ENCODE measurements at regions not wholly inside any gene's neighbourhood (a gene's known extent, or its start where the extent isn't known, plus 50 kb on each side); places are given as distances from the start of the nearest gene placed in this dataset.

DNA sequence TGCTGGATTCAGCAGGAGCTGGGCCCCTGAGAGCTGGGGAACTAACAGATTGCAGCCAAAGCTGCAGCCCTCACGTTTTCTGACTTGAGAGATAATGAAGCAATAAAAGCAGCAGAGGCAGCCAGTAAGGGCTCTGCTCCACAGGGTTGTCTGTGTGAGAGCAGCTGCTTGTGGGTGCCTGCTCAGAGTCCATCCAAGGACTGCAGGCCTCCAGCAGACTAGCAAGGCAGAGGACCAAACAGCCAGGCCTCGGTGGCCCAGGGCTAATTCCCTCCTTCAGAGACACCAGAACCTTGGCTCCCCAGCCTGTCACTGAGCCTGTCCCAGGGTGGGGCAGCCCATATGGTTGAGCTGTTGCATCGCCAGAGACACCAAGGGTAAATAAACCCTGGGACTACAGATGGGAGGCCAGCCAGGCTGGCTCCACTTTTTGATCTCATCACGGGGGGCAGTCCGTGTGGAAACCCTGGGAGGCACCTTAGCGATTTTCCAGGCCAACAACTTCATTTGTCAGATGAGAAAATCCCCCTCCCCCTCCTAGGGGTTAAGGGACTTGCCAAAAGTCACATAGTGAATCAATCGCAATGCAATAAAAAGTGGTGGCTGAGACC, 229.2 kb downstream of the WDR11 start:
- H3K27ac ChIP-seq (ENCODE audit: low read depth in 1 of 2, low read length in 2 of 2), result no peak overlapping the region
- ATAC-seq (ENCODE audit: low FRiP score), result no peak
- 72 to 73% methylated on average over 7 of the region's 7 CpGs for WGBS, 2 donors

DNA sequence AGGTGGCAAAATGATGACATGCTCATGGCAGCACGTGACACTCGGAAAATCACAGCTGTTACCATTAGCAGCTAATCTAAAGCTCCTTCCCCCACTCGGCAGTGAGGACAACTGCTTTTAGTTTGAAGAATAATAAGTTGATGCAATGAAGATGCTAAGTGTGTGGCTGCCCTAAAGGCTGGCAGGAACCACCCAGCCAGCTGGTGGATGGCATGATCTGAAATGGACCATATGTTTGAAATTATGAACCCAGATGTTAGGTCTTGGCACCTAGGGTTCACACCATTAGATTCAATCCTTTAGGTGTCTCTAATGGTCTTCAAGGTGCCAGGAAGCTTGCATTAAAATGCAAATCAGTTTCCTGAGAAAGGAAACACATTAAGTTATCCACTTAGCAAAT, 230.1 kb downstream of the WDR11 start:
- intact Hi-C loops (cut with DNase I), result no loop called here
- no peaks in the 10 kb centered on the region for H3K9me3 ChIP-seq (ENCODE audit: control insufficient read depth, low read length)
- 85% methylated on average over 3 of the region's 3 CpGs for WGBS, 2 donors
- no peaks in the 10 kb centered on the region for H3K4me1 ChIP-seq (ENCODE audit: control insufficient read depth in 1 of 2, insufficient read depth in 2 of 2, low read length in 2 of 2)
- H3K4me3 ChIP-seq (ENCODE audit: low read length in 2 of 2), result no peak overlapping the region
- DNase-seq (no peak), ATAC-seq (ENCODE audit: low FRiP score) (no peak)
- no peaks in the 10 kb centered on the region for H3K36me3 ChIP-seq (ENCODE audit: control insufficient read depth in 1 of 2, insufficient read depth in 2 of 2, low read length in 1 of 2)
- H3K27ac ChIP-seq (ENCODE audit: low read depth in 1 of 2, low read length in 2 of 2), result no peak overlapping the region
- H3K27me3 ChIP-seq (ENCODE audit: control insufficient read depth in 1 of 2, insufficient read depth in 2 of 2, low read length in 1 of 2), result no peaks in the 10 kb centered on the region

More for the DNA sequence above, 229.2 kb downstream of the WDR11 start:
- Histone ChIP-seq H3K9me3 (ENCODE audit: control insufficient read depth, low read length) (no peaks in the 10 kb centered on the region), H3K36me3 (ENCODE audit: control insufficient read depth in 1 of 2, insufficient read depth in 2 of 2, low read length in 1 of 2) (no peaks in the 10 kb centered on the region), H3K4me1 (ENCODE audit: control insufficient read depth in 1 of 2, insufficient read depth in 2 of 2, low read length in 2 of 2) (no peaks in the 10 kb centered on the region), H3K4me3 (ENCODE audit: low read length in 2 of 2) (no peak overlapping the region), H3K27me3 (ENCODE audit: control insufficient read depth in 1 of 2, insufficient read depth in 2 of 2, low read length in 1 of 2) (no peaks in the 10 kb centered on the region)
- no peak for DNase-seq
- intact Hi-C loops (cut with DNase I), result no loop called here

DNA sequence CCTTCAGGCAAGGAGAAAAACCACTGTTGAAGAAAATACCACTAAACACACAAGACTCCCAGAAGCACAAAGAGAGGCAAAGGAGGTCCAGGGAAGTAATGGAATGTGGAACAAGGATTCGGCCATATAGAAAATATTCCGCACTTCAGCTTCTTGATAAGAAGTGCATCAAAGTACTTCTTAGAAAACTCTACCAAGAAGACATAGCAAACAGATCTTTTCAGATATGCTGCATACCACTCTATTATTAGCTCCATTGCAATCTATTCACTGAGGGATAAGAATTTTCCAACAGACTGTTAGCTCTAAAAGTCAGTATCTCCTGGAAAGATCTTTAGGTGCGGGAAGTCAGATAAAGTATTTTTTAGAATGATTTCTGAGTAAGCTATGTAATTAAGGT, 231.8 kb downstream of the WDR11 start:
- Histone ChIP-seq H3K4me3 (ENCODE audit: low read length in 2 of 2) (no peak overlapping the region), H3K27me3 (ENCODE audit: control insufficient read depth in 1 of 2, insufficient read depth in 2 of 2, low read length in 1 of 2) (no peaks in the 10 kb centered on the region), H3K27ac (ENCODE audit: low read depth in 1 of 2, low read length in 2 of 2) (no peak overlapping the region), H3K4me1 (ENCODE audit: control insufficient read depth in 1 of 2, insufficient read depth in 2 of 2, low read length in 2 of 2) (no peaks in the 10 kb centered on the region), H3K36me3 (ENCODE audit: control insufficient read depth in 1 of 2, insufficient read depth in 2 of 2, low read length in 1 of 2) (no peaks in the 10 kb centered on the region), H3K9me3 (ENCODE audit: control insufficient read depth, low read length) (no peaks in the 10 kb centered on the region)
- ATAC-seq (ENCODE audit: low FRiP score) (no peak), DNase-seq (no peak)
- WGBS, 2 donors, result 46 to 54% methylated on average over 3 of the region's 3 CpGs
- intact Hi-C loops (cut with DNase I), result no loop called here

DNA sequence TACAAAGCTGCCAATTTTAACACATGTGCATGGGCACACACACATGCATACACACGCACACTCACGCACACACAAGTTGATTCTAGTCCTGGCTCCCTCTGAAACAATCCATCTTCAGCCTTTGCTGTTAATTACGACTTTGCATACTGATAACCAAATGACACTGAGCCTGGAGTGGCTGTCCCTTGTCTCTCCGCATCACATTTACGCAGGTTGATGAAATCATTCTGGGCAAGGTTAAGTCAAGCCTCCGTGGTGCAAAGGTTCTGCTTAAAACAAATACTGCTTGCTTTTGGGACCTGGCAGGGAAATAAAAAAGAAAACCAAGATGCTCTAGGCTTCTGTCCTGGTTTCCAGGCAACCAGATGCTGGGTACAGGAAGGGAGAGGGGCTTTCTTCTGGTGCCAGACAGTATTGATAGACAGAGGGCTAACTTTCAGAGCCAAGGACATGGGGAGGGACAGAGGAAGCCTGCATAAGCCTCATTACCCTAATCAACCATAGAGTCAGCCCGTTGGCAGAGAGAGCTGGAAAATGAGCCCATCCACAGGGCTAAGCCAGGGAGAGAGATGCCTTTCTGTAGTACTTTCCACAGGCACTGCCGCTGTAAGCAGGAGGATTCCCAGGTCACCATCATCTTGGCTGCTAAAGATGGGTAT, 233.0 kb downstream of the WDR11 start:
- DNase-seq (no peak), ATAC-seq (ENCODE audit: low FRiP score) (no peak)
- Histone ChIP-seq H3K4me1 (ENCODE audit: control insufficient read depth in 1 of 2, insufficient read depth in 2 of 2, low read length in 2 of 2) (no peaks in the 10 kb centered on the region), H3K4me3 (ENCODE audit: low read length in 2 of 2) (no peak overlapping the region), H3K36me3 (ENCODE audit: control insufficient read depth in 1 of 2, insufficient read depth in 2 of 2, low read length in 1 of 2) (no peaks in the 10 kb centered on the region), H3K27ac (ENCODE audit: low read depth in 1 of 2, low read length in 2 of 2) (no peak overlapping the region), H3K27me3 (ENCODE audit: control insufficient read depth in 1 of 2, insufficient read depth in 2 of 2, low read length in 1 of 2) (no peaks in the 10 kb centered on the region), H3K9me3 (ENCODE audit: control insufficient read depth, low read length) (no peaks in the 10 kb centered on the region)
- 69 to 76% methylated on average over 8 of the region's 8 CpGs for WGBS, 2 donors
- intact Hi-C loops (cut with DNase I), result no loop called here

DNA sequence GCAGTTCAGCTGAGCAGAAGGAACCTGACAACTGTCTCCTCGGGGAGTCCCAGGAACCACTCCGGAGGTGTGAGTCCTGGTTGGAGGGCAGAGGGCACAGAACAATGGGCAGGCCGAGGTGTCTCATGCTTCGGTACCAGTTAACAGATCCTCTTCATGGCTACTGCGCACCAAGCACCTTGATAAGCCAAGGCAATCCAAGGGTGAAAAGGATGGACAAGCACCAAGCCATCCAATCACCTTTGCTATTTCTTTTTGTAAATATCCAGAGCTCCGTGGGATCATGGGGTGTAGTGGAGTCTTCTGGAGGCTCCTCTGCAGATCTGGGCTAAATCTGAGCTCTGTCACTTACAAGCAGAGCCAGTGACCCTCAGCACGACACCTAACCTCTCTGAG, 233.5 kb downstream of the WDR11 start:
- intact Hi-C loops (cut with DNase I), result no loop called here
- Histone ChIP-seq H3K27me3 (ENCODE audit: control insufficient read depth in 1 of 2, insufficient read depth in 2 of 2, low read length in 1 of 2) (no peaks in the 10 kb centered on the region), H3K27ac (ENCODE audit: low read depth in 1 of 2, low read length in 2 of 2) (no peak overlapping the region), H3K4me3 (ENCODE audit: low read length in 2 of 2) (no peak overlapping the region), H3K4me1 (ENCODE audit: control insufficient read depth in 1 of 2, insufficient read depth in 2 of 2, low read length in 2 of 2) (no peaks in the 10 kb centered on the region), H3K36me3 (ENCODE audit: control insufficient read depth in 1 of 2, insufficient read depth in 2 of 2, low read length in 1 of 2) (no peaks in the 10 kb centered on the region), H3K9me3 (ENCODE audit: control insufficient read depth, low read length) (no peaks in the 10 kb centered on the region)
- DNase-seq, result no peak
- no peak for ATAC-seq (ENCODE audit: low FRiP score)
- WGBS, 2 donors, result 81 to 82% methylated on average over 7 of the region's 7 CpGs

DNA sequence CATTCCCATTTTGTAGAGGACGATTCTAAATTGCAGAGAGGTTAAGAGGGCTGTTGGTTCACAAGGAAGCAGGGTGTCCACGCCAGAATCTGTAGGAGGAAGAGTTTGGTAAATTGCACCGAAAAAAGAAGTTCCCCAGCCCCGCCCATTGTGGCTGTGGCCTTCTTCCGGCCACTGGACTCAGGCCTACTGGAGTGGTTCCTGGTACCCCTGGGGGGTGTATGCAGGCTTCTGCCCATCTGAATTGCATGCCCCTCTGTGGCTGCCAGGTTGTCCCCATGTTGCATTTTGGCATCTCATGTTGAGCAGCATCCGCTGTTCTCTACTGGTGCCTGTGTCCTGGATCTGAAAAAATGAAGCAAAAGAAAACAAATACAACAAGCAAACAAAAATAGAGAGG, 234.2 kb downstream of the WDR11 start:
- no peak for ATAC-seq (ENCODE audit: low FRiP score)
- H3K9me3 ChIP-seq (ENCODE audit: control insufficient read depth, low read length), result no peaks in the 10 kb centered on the region
- H3K27ac ChIP-seq (ENCODE audit: low read depth in 1 of 2, low read length in 2 of 2), result no peak overlapping the region
- H3K4me3 ChIP-seq (ENCODE audit: low read length in 2 of 2), result no peak overlapping the region
- H3K4me1 ChIP-seq (ENCODE audit: control insufficient read depth in 1 of 2, insufficient read depth in 2 of 2, low read length in 2 of 2), result no peaks in the 10 kb centered on the region
- intact Hi-C loops (cut with DNase I), result no loop called here
- 79 to 80% methylated on average over 6 of the region's 6 CpGs for WGBS, 2 donors
- no peaks in the 10 kb centered on the region for H3K27me3 ChIP-seq (ENCODE audit: control insufficient read depth in 1 of 2, insufficient read depth in 2 of 2, low read length in 1 of 2)
- H3K36me3 ChIP-seq (ENCODE audit: control insufficient read depth in 1 of 2, insufficient read depth in 2 of 2, low read length in 1 of 2), result no peaks in the 10 kb centered on the region
- DNase-seq, result no peak

DNA sequence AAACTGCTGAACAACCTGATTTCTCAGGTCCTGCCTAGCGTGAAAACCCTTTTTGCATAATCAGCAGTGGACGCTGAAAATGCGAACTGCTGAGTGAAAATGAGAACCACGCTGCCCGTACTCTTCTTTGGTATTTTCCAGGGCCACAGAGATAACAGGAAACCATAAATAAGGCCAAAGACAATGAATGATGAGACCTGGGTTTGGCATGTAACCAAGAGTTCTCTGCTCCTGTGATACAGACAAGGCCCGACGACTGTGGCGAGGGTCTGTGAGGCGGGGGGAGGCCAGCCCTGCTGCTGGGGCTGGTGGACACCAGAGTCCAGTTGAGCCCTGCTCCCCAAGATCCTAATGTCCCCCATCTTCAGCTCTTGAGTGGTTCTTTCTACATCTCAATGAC, 236.0 kb downstream of the WDR11 start:
- H3K9me3 ChIP-seq (ENCODE audit: control insufficient read depth, low read length), result no peaks in the 10 kb centered on the region
- H3K4me1 ChIP-seq (ENCODE audit: control insufficient read depth in 1 of 2, insufficient read depth in 2 of 2, low read length in 2 of 2), result no peaks in the 10 kb centered on the region
- no peak for ATAC-seq (ENCODE audit: low FRiP score)
- no peak overlapping the region for H3K4me3 ChIP-seq (ENCODE audit: low read length in 2 of 2)
- WGBS, 2 donors, result 89 to 94% methylated on average over 9 of the region's 9 CpGs
- no peak for DNase-seq
- no peak overlapping the region for H3K27ac ChIP-seq (ENCODE audit: low read depth in 1 of 2, low read length in 2 of 2)
- no peaks in the 10 kb centered on the region for H3K36me3 ChIP-seq (ENCODE audit: control insufficient read depth in 1 of 2, insufficient read depth in 2 of 2, low read length in 1 of 2)
- intact Hi-C loops (cut with DNase I), result no loop called here
- no peaks in the 10 kb centered on the region for H3K27me3 ChIP-seq (ENCODE audit: control insufficient read depth in 1 of 2, insufficient read depth in 2 of 2, low read length in 1 of 2)

DNA sequence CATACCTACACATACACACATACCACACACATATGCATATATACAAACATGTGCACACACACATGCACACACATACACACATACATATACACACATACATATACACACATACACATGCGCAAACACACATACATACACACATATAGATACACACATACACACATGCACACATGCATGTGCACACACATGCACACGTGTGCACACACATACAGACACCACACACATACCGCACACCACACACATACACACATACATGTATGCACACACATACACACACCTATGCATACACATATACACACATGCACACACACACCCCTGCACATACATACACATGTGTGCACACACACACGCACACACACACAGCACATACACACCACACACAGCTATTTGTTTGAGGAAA, 236.5 kb downstream of the WDR11 start:
- no peak for ATAC-seq (ENCODE audit: low FRiP score)
- H3K27me3 ChIP-seq (ENCODE audit: control insufficient read depth in 1 of 2, insufficient read depth in 2 of 2, low read length in 1 of 2), result no peaks in the 10 kb centered on the region
- no peaks in the 10 kb centered on the region for H3K4me1 ChIP-seq (ENCODE audit: control insufficient read depth in 1 of 2, insufficient read depth in 2 of 2, low read length in 2 of 2)
- no peak overlapping the region for H3K27ac ChIP-seq (ENCODE audit: low read depth in 1 of 2, low read length in 2 of 2)
- DNase-seq, result no peak
- 91 to 96% methylated on average over 4 of the region's 4 CpGs for WGBS, 2 donors
- intact Hi-C loops (cut with DNase I), result no loop called here
- no peaks in the 10 kb centered on the region for H3K9me3 ChIP-seq (ENCODE audit: control insufficient read depth, low read length)
- no peaks in the 10 kb centered on the region for H3K36me3 ChIP-seq (ENCODE audit: control insufficient read depth in 1 of 2, insufficient read depth in 2 of 2, low read length in 1 of 2)
- H3K4me3 ChIP-seq (ENCODE audit: low read length in 2 of 2), result no peak overlapping the region

- intact Hi-C loops (cut with DNase I), result no loop called here
- ATAC-seq (ENCODE audit: low FRiP score) (no peak), DNase-seq (no peak)
- no peak overlapping the region for H3K4me3 ChIP-seq (ENCODE audit: low read length in 2 of 2)
- H3K36me3 ChIP-seq (ENCODE audit: control insufficient read depth in 1 of 2, insufficient read depth in 2 of 2, low read length in 1 of 2), result no peaks in the 10 kb centered on the region
- WGBS, 2 donors, result 56 to 58% methylated on average over 6 of the region's 6 CpGs
- no peaks in the 10 kb centered on the region for H3K9me3 ChIP-seq (ENCODE audit: control insufficient read depth, low read length)
- H3K4me1 ChIP-seq (ENCODE audit: control insufficient read depth in 1 of 2, insufficient read depth in 2 of 2, low read length in 2 of 2), result no peaks in the 10 kb centered on the region
- H3K27ac ChIP-seq (ENCODE audit: low read depth in 1 of 2, low read length in 2 of 2), result no peak overlapping the region
- no peaks in the 10 kb centered on the region for H3K27me3 ChIP-seq (ENCODE audit: control insufficient read depth in 1 of 2, insufficient read depth in 2 of 2, low read length in 1 of 2)
Observed at GRCh38 chr10:121088524-121088923, 237.4 kb downstream of the WDR11 start.

Data from aorta (tissue), 5 donors.